ENCODE measurements at regions not wholly inside any gene's neighbourhood (a gene's known extent, or its start where the extent isn't known, plus 50 kb on each side); places are given as distances from the start of the nearest gene placed in this dataset.

- TF ChIP-seq, protein P1, sequence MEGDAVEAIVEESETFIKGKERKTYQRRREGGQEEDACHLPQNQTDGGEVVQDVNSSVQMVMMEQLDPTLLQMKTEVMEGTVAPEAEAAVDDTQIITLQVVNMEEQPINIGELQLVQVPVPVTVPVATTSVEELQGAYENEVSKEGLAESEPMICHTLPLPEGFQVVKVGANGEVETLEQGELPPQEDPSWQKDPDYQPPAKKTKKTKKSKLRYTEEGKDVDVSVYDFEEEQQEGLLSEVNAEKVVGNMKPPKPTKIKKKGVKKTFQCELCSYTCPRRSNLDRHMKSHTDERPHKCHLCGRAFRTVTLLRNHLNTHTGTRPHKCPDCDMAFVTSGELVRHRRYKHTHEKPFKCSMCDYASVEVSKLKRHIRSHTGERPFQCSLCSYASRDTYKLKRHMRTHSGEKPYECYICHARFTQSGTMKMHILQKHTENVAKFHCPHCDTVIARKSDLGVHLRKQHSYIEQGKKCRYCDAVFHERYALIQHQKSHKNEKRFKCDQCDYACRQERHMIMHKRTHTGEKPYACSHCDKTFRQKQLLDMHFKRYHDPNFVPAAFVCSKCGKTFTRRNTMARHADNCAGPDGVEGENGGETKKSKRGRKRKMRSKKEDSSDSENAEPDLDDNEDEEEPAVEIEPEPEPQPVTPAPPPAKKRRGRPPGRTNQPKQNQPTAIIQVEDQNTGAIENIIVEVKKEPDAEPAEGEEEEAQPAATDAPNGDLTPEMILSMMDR (IDR thresholded peaks at IDR 0.05; ENCODE audit: low read depth, low read length, missing input control): no peak
- TF ChIP-seq RAD21 (IDR thresholded peaks at IDR 0.05) (no peak), MAX (IDR thresholded peaks at IDR 0.05) (no peak), HNF4G (IDR thresholded peaks at IDR 0.05) (no peak), SP1 (IDR thresholded peaks at IDR 0.05) (no peak), JUND (IDR thresholded peaks at IDR 0.05) (no peak)
- TF ChIP-seq, protein P2, sequence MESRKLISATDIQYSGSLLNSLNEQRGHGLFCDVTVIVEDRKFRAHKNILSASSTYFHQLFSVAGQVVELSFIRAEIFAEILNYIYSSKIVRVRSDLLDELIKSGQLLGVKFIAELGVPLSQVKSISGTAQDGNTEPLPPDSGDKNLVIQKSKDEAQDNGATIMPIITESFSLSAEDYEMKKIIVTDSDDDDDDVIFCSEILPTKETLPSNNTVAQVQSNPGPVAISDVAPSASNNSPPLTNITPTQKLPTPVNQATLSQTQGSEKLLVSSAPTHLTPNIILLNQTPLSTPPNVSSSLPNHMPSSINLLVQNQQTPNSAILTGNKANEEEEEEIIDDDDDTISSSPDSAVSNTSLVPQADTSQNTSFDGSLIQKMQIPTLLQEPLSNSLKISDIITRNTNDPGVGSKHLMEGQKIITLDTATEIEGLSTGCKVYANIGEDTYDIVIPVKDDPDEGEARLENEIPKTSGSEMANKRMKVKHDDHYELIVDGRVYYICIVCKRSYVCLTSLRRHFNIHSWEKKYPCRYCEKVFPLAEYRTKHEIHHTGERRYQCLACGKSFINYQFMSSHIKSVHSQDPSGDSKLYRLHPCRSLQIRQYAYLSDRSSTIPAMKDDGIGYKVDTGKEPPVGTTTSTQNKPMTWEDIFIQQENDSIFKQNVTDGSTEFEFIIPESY (IDR thresholded peaks at IDR 0.05): no peak
- TF ChIP-seq, protein P3, sequence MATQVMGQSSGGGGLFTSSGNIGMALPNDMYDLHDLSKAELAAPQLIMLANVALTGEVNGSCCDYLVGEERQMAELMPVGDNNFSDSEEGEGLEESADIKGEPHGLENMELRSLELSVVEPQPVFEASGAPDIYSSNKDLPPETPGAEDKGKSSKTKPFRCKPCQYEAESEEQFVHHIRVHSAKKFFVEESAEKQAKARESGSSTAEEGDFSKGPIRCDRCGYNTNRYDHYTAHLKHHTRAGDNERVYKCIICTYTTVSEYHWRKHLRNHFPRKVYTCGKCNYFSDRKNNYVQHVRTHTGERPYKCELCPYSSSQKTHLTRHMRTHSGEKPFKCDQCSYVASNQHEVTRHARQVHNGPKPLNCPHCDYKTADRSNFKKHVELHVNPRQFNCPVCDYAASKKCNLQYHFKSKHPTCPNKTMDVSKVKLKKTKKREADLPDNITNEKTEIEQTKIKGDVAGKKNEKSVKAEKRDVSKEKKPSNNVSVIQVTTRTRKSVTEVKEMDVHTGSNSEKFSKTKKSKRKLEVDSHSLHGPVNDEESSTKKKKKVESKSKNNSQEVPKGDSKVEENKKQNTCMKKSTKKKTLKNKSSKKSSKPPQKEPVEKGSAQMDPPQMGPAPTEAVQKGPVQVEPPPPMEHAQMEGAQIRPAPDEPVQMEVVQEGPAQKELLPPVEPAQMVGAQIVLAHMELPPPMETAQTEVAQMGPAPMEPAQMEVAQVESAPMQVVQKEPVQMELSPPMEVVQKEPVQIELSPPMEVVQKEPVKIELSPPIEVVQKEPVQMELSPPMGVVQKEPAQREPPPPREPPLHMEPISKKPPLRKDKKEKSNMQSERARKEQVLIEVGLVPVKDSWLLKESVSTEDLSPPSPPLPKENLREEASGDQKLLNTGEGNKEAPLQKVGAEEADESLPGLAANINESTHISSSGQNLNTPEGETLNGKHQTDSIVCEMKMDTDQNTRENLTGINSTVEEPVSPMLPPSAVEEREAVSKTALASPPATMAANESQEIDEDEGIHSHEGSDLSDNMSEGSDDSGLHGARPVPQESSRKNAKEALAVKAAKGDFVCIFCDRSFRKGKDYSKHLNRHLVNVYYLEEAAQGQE (IDR thresholded peaks at IDR 0.05): no peak
- TF ChIP-seq, protein P4, sequence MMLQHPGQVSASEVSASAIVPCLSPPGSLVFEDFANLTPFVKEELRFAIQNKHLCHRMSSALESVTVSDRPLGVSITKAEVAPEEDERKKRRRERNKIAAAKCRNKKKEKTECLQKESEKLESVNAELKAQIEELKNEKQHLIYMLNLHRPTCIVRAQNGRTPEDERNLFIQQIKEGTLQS (IDR thresholded peaks at IDR 0.05): no peak
These were observed 241.7 kb upstream of the CEP162 start for GRCh38 chr6:84469144-84469543.

All from liver (tissue), 3 donors.